ENCODE measurements at regions not wholly inside any gene's neighbourhood (a gene's known extent, or its start where the extent isn't known, plus 50 kb on each side); places are given as distances from the start of the nearest gene placed in this dataset.

- CTCF ChIA-PET = interaction anchor here (0.6 kb wide), 1 partner anchor 11 kb away, joined by 3 read pairs; no protein-coding TSS in a partner anchor
- POLR2A ChIA-PET = no interaction called here
- Histone ChIP-seq H3K9me2 (no peaks in the 10 kb centered on the region), H3K36me3 (replicated peaks in 1 of 2; ENCODE audit: control insufficient read depth in 1 of 2, insufficient read depth in 2 of 2, low read length in 1 of 2) (no peaks in the 10 kb centered on the region), H3K27me3 (ENCODE audit: insufficient read depth) (no peaks in the 10 kb centered on the region), H3K9me3 (no peaks in the 10 kb centered on the region), H3K9ac (no peak overlapping the region), H3K79me2 (ENCODE audit: insufficient read depth) (no peaks in the 10 kb centered on the region), H3F3A (replicated peaks; ENCODE audit: insufficient read depth) (no peaks in the 10 kb centered on the region), H3K4me2 (no peak overlapping the region), H3K4me3 (ENCODE audit: low read depth in 2 of 2, low read length in 1 of 2) (no peak overlapping the region), H2AFZ (ENCODE audit: low read depth) (no peak overlapping the region), H3K27ac (ENCODE audit: low read depth in 2 of 2, low read length in 1 of 2) (no peak overlapping the region), H3K4me1 (ENCODE audit: control insufficient read depth in 1 of 2, insufficient read depth in 2 of 2, low read depth in 1 of 2, low read length in 1 of 2) (no peaks in the 10 kb centered on the region; a peak in 1 of 4 replicates), H4K20me1 (ENCODE audit: insufficient read depth) (no peaks in the 10 kb centered on the region)
- TF ChIP-seq NRF1 (IDR thresholded peaks at IDR 0.05; ENCODE audit: low read depth, low read length) (no peak), RXRA (IDR thresholded peaks at IDR 0.05; ENCODE audit: borderline replicate concordance, low read depth) (no peak), NFIC (IDR thresholded peaks at IDR 0.05; ENCODE audit: borderline replicate concordance) (no peak), POLR2AphosphoS5 (IDR thresholded peaks at IDR 0.05; ENCODE audit: low read depth, low read length) (no peak)
- TF ChIP-seq, protein P1, sequence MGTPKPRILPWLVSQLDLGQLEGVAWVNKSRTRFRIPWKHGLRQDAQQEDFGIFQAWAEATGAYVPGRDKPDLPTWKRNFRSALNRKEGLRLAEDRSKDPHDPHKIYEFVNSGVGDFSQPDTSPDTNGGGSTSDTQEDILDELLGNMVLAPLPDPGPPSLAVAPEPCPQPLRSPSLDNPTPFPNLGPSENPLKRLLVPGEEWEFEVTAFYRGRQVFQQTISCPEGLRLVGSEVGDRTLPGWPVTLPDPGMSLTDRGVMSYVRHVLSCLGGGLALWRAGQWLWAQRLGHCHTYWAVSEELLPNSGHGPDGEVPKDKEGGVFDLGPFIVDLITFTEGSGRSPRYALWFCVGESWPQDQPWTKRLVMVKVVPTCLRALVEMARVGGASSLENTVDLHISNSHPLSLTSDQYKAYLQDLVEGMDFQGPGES (IDR thresholded peaks at IDR 0.05; ENCODE audit: low read depth, low read length) = no peak
- no peak for DNase-seq
- WGBS (ENCODE audit: low lambda C conversion rate) = 42% methylated on average over 2 of the region's 2 CpGs
Observed at GRCh38 chr2:167420211-167420610, 531.9 kb downstream of the XIRP2 start.

DNA sequence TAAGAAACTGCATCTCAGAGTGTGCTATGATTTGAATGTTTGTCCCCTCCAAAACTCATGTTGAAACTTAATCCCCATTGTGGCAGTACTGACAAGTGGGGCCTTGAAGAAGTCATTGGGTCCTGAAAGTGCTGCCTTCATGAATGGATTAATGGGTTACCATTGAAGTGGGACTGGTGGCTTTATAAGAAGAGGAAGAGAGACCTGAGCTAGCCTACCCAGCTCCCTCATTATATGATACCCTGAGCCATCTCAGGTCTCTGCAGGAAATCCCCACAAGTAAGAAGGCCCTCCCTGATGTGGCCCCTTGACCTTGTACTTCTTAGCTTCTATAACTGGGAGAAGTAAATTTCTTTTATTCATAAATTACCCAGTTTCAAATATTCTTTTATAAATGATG is 526.8 kb downstream of the XIRP2 start:
- Histone ChIP-seq H3K79me2 (ENCODE audit: insufficient read depth) (no peaks in the 10 kb centered on the region), H2AFZ (ENCODE audit: low read depth) (no peak overlapping the region), H3K9me3 (no peaks in the 10 kb centered on the region), H3K27ac (ENCODE audit: low read depth in 2 of 2, low read length in 1 of 2) (no peak overlapping the region), H3K4me3 (ENCODE audit: low read depth in 2 of 2, low read length in 1 of 2) (no peak overlapping the region), H3K27me3 (ENCODE audit: insufficient read depth) (no peaks in the 10 kb centered on the region), H4K20me1 (ENCODE audit: insufficient read depth) (no peaks in the 10 kb centered on the region), H3K9ac (no peak overlapping the region), H3K9me2 (no peaks in the 10 kb centered on the region), H3K36me3 (replicated peaks in 1 of 2; ENCODE audit: control insufficient read depth in 1 of 2, insufficient read depth in 2 of 2, low read length in 1 of 2) (no peaks in the 10 kb centered on the region), H3K4me2 (no peak overlapping the region), H3F3A (replicated peaks; ENCODE audit: insufficient read depth) (no peaks in the 10 kb centered on the region), H3K4me1 (ENCODE audit: control insufficient read depth in 1 of 2, insufficient read depth in 2 of 2, low read depth in 1 of 2, low read length in 1 of 2) (no peaks in the 10 kb centered on the region)
- TF ChIP-seq TCF12 (IDR thresholded peaks at IDR 0.05) (no peak), FOXJ3 (CRISPR knock-in tag; IDR thresholded peaks at IDR 0.05) (no peak), GABPA (IDR thresholded peaks at IDR 0.05; ENCODE audit: low read depth) (no peak), YY1 (IDR thresholded peaks at IDR 0.05; ENCODE audit: low read depth) (no peak), GATA2 (CRISPR knock-in tag; IDR thresholded peaks at IDR 0.05) (no peak), EZH2phosphoT487 (IDR thresholded peaks at IDR 0.05; ENCODE audit: borderline replicate concordance, low read depth) (no peak), SMC3 (IDR thresholded peaks at IDR 0.05; ENCODE audit: low read depth, low read length) (no peak), SIN3A (IDR thresholded peaks at IDR 0.05; ENCODE audit: borderline replicate concordance, low read depth, low read length) (no peak), RXRA (IDR thresholded peaks at IDR 0.05; ENCODE audit: borderline replicate concordance, low read depth) (no peak), MXI1 (IDR thresholded peaks at IDR 0.05; ENCODE audit: low read depth, low read length) (no peak), EP300 (IDR thresholded peaks at IDR 0.05; ENCODE audit: borderline replicate concordance in 1 of 2, low read depth in 1 of 2, low read length in 1 of 2) (no peak), RFX5 (IDR thresholded peaks at IDR 0.05; ENCODE audit: low read length) (no peak), POLR2AphosphoS5 (IDR thresholded peaks at IDR 0.05; ENCODE audit: low read depth, low read length) (no peak), CHD2 (IDR thresholded peaks at IDR 0.05; ENCODE audit: low read length, partially characterized antibody) (no peak)
- TF ChIP-seq, protein P1 (IDR thresholded peaks at IDR 0.05; ENCODE audit: low read depth, low read length) = no peak
- TF ChIP-seq, protein P2, sequence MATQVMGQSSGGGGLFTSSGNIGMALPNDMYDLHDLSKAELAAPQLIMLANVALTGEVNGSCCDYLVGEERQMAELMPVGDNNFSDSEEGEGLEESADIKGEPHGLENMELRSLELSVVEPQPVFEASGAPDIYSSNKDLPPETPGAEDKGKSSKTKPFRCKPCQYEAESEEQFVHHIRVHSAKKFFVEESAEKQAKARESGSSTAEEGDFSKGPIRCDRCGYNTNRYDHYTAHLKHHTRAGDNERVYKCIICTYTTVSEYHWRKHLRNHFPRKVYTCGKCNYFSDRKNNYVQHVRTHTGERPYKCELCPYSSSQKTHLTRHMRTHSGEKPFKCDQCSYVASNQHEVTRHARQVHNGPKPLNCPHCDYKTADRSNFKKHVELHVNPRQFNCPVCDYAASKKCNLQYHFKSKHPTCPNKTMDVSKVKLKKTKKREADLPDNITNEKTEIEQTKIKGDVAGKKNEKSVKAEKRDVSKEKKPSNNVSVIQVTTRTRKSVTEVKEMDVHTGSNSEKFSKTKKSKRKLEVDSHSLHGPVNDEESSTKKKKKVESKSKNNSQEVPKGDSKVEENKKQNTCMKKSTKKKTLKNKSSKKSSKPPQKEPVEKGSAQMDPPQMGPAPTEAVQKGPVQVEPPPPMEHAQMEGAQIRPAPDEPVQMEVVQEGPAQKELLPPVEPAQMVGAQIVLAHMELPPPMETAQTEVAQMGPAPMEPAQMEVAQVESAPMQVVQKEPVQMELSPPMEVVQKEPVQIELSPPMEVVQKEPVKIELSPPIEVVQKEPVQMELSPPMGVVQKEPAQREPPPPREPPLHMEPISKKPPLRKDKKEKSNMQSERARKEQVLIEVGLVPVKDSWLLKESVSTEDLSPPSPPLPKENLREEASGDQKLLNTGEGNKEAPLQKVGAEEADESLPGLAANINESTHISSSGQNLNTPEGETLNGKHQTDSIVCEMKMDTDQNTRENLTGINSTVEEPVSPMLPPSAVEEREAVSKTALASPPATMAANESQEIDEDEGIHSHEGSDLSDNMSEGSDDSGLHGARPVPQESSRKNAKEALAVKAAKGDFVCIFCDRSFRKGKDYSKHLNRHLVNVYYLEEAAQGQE (IDR thresholded peaks at IDR 0.05; ENCODE audit: low read depth, low read length) = no peak
- ChIA-PET POLR2A (no interaction called here), CTCF (no interaction called here)
- no peak for DNase-seq

All from SK-N-SH (cell line).